ENCODE measurements at regions not wholly inside any gene's neighbourhood (a gene's known extent, or its start where the extent isn't known, plus 50 kb on each side); places are given as distances from the start of the nearest gene placed in this dataset.

- H3K4me3 ChIP-seq: no peak overlapping the region
- TF ChIP-seq POLR2A (IDR thresholded peaks at IDR 0.05): no peak
- TF ChIP-seq CTCF (IDR thresholded peaks at IDR 0.05): no peak
- 75 to 86% (median 80%) methylated on average over 5 of the region's 5 CpGs for WGBS, 4 donors
- H3K9me3 ChIP-seq (replicated peaks in 1 of 3): no peaks in the 10 kb centered on the region
- DNase-seq: no peak
- H3K27me3 ChIP-seq: peaks cover 6% of the 10 kb centered on the region
- no peaks in the 10 kb centered on the region for H3K36me3 ChIP-seq (replicated peaks in 1 of 2)
- intact Hi-C loops (cut with DNase I): no loop called here
- H3K27ac ChIP-seq: no peak overlapping the region
- H3K4me1 ChIP-seq (replicated peaks in 1 of 2): peaks cover 0 to 16% of the 10 kb centered on the region in 2 donors
These were observed 570.6 kb upstream of the KLF4 start for GRCh38 chr9:108060175-108060574.

GRCh38 chr9:108058135-108058814, 568.7 kb upstream of the KLF4 start:
- H3K4me3 ChIP-seq: no peak overlapping the region
- H3K9me3 ChIP-seq (replicated peaks in 1 of 3): no peaks in the 10 kb centered on the region
- WGBS, 4 donors: 84 to 88% (median 87%) methylated on average over 6 of the region's 6 CpGs
- no peak for DNase-seq
- peaks cover 0 to 26% of the 10 kb centered on the region in 2 donors for H3K4me1 ChIP-seq (replicated peaks in 1 of 2)
- intact Hi-C loops (cut with DNase I): no loop called here
- H3K27ac ChIP-seq: no peak overlapping the region
- no peaks in the 10 kb centered on the region for H3K36me3 ChIP-seq (replicated peaks in 1 of 2)
- peaks cover 6% of the 10 kb centered on the region for H3K27me3 ChIP-seq
- TF ChIP-seq POLR2A (IDR thresholded peaks at IDR 0.05): no peak

GRCh38 chr9:108057421-108058134, 568.0 kb upstream of the KLF4 start:
- H3K27ac ChIP-seq: peak overlapping the region in 1 of 5 donors; percentile 1
- H3K4me3 ChIP-seq: no peak overlapping the region
- TF ChIP-seq POLR2A (IDR thresholded peaks at IDR 0.05): no peak
- no peak for TF ChIP-seq CTCF (IDR thresholded peaks at IDR 0.05)
- H3K4me1 ChIP-seq (replicated peaks in 1 of 2): peaks cover 0 to 29% of the 10 kb centered on the region in 2 donors
- no peaks in the 10 kb centered on the region for H3K9me3 ChIP-seq (replicated peaks in 1 of 3)
- DNase-seq: peak in 6 of 7 donors; percentile 12 to 61 (median 42)
- peaks cover 6% of the 10 kb centered on the region for H3K27me3 ChIP-seq
- intact Hi-C loops (cut with DNase I): no loop called here
- 67 to 76% (median 71%) methylated on average over 7 of the region's 7 CpGs for WGBS, 4 donors
- H3K36me3 ChIP-seq (replicated peaks in 1 of 2): no peaks in the 10 kb centered on the region

- no peaks in the 10 kb centered on the region for H3K36me3 ChIP-seq (replicated peaks in 1 of 2)
- intact Hi-C loops (cut with DNase I): no loop called here
- no peak overlapping the region for H3K4me3 ChIP-seq
- no peaks in the 10 kb centered on the region for H3K9me3 ChIP-seq (replicated peaks in 1 of 3)
- peaks cover 3% of the 10 kb centered on the region for H3K27me3 ChIP-seq
- H3K27ac ChIP-seq: no peak overlapping the region
- TF ChIP-seq CTCF (IDR thresholded peaks at IDR 0.05): no peak
- no peak for TF ChIP-seq POLR2A (IDR thresholded peaks at IDR 0.05)
- H3K4me1 ChIP-seq (replicated peaks in 1 of 2): peaks cover 0 to 29% of the 10 kb centered on the region in 2 donors
- 25 to 40% (median 29%) methylated on average over 1 of the region's 1 CpG for WGBS, 4 donors
- DNase-seq: no peak
These were observed 567.3 kb upstream of the KLF4 start for GRCh38 chr9:108056805-108057386.

Measured in adrenal gland (tissue), 9 donors.